GM18870 (cell line): ENCODE measurements at regions not wholly inside any gene's neighbourhood (a gene's known extent, or its start where the extent isn't known, plus 50 kb on each side); places are given as distances from the start of the nearest gene placed in this dataset.

Experiments used
- ATAC-seq: cut with Tn5 transposase; IDR thresholded peaks from one replicate; pipeline ENCODE4 v1.9.1; 2021; ENCODE audit warnings: moderate library complexity; ENCODE audit not compliant: unreplicated experiment

- ATAC-seq: no peak
These were observed 393.7 kb downstream of the FOXO1 start for GRCh38 chr13:40272776-40273139.

GRCh38 chr13:40273253-40274025 is 393.0 kb downstream of the FOXO1 start:
- no peak for ATAC-seq

GRCh38 chr13:40274103-40274502 is 392.3 kb downstream of the FOXO1 start:
- ATAC-seq: no peak

GRCh38 chr13:40275155-40275554 is 391.3 kb downstream of the FOXO1 start:
- ATAC-seq: no peak

GRCh38 chr13:40275636-40276035 is 390.8 kb downstream of the FOXO1 start:
- ATAC-seq: no peak

GRCh38 chr13:40283666-40284065 is 382.8 kb downstream of the FOXO1 start:
- no peak for ATAC-seq

- no peak for ATAC-seq
These were observed 380.8 kb downstream of the FOXO1 start for GRCh38 chr13:40285634-40286033.

- ATAC-seq: no peak
These were observed 379.0 kb downstream of the FOXO1 start for GRCh38 chr13:40287428-40287827.

GRCh38 chr13:40288259-40288658 is 378.2 kb downstream of the FOXO1 start:
- no peak for ATAC-seq

- ATAC-seq: no peak
These were observed 375.7 kb downstream of the FOXO1 start for GRCh38 chr13:40290758-40291157.

- no peak for ATAC-seq
These were observed 374.3 kb downstream of the FOXO1 start for GRCh38 chr13:40292108-40292507.

GRCh38 chr13:40292536-40292935 is 373.9 kb downstream of the FOXO1 start:
- ATAC-seq: no peak

GRCh38 chr13:40302351-40302750 is 364.1 kb downstream of the FOXO1 start:
- no peak for ATAC-seq

GRCh38 chr13:40304391-40304790 is 362.1 kb downstream of the FOXO1 start:
- no peak for ATAC-seq

GRCh38 chr13:40306817-40307216 is 359.6 kb downstream of the FOXO1 start:
- no peak for ATAC-seq

- ATAC-seq: no peak
These were observed 356.6 kb downstream of the FOXO1 start for GRCh38 chr13:40309881-40310280.

GRCh38 chr13:40311356-40312101 is 354.9 kb downstream of the FOXO1 start:
- ATAC-seq: no peak

GRCh38 chr13:40313269-40314200 is 352.9 kb downstream of the FOXO1 start:
- ATAC-seq: no peak

GRCh38 chr13:40315416-40316064 is 350.9 kb downstream of the FOXO1 start:
- ATAC-seq: no peak

- no peak for ATAC-seq
These were observed 350.1 kb downstream of the FOXO1 start for GRCh38 chr13:40316301-40316700.

- ATAC-seq: no peak
These were observed 348.5 kb downstream of the FOXO1 start for GRCh38 chr13:40317980-40318327.
